ENCODE measurements at regions not wholly inside any gene's neighbourhood (a gene's known extent, or its start where the extent isn't known, plus 50 kb on each side); places are given as distances from the start of the nearest gene placed in this dataset.

DNA sequence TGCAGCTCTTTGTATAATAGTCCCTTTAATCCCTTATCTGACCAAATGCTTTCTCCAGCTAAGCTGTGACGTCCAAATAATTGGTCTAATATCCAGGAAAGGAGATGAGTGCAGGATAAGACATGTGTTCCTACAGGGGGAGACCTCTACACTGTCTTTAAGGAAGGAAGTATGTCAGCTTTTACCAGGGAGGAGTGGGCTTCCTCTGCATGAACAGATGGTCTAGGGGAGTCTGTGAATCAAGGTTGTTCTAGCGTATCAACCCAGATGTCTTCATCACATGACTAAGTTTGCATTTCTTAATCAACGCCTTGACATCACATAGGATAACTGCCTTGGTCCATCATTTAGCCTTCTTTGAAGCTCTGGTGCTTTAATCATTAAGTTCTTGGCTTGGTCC is 528.2 kb downstream of the MRPL39 start:
- Mint-ChIP-seq H3K27ac (no peak overlapping the region), H3K27me3 (ENCODE audit: insufficient read depth, low read depth, poor library complexity) (no peaks in the 10 kb centered on the region), H3K4me3 (no peak overlapping the region), H3K9me3 (peaks cover 70% of the 10 kb centered on the region), H3K36me3 (ENCODE audit: low read depth) (no peaks in the 10 kb centered on the region), H3K4me1 (no peaks in the 10 kb centered on the region)
- Histone ChIP-seq H3K27ac (ENCODE audit: low read depth) (no peak overlapping the region), H3K4me2 (no peak overlapping the region), H2AFZ (no peak overlapping the region), H3K27me3 (ENCODE audit: insufficient read depth) (no peaks in the 10 kb centered on the region), H3F3A (replicated peaks; ENCODE audit: low read depth) (no peaks in the 10 kb centered on the region), H3K36me3 (ENCODE audit: insufficient read depth) (no peaks in the 10 kb centered on the region), H3K4me1 (ENCODE audit: insufficient read depth) (no peaks in the 10 kb centered on the region), H3K9me2 (ENCODE audit: insufficient read depth) (peaks cover 4% of the 10 kb centered on the region; the same call in 1 of the 2 replicates), H4K20me1 (replicated peaks; ENCODE audit: insufficient read depth) (no peaks in the 10 kb centered on the region), H3K4me3 (no peak overlapping the region), H3K79me2 (replicated peaks; ENCODE audit: insufficient read depth) (no peaks in the 10 kb centered on the region)
- TF ChIP-seq NANOG (IDR thresholded peaks at IDR 0.05; ENCODE audit: borderline replicate concordance) (no peak), STAT1 (IDR thresholded peaks at IDR 0.05; ENCODE audit: unreplicated experiment) (no peak), EZH2phosphoT487 (IDR thresholded peaks at IDR 0.05; ENCODE audit: unreplicated experiment) (no peak), ZNF331 (CRISPR knock-in tag; IDR thresholded peaks at IDR 0.05; ENCODE audit: low read depth) (no peak), POLR2AphosphoS5 (IDR thresholded peaks at IDR 0.05; ENCODE audit: low read depth) (no peak), JUNB (IDR thresholded peaks at IDR 0.05; ENCODE audit: unreplicated experiment) (no peak)
- TF ChIP-seq, protein P1, sequence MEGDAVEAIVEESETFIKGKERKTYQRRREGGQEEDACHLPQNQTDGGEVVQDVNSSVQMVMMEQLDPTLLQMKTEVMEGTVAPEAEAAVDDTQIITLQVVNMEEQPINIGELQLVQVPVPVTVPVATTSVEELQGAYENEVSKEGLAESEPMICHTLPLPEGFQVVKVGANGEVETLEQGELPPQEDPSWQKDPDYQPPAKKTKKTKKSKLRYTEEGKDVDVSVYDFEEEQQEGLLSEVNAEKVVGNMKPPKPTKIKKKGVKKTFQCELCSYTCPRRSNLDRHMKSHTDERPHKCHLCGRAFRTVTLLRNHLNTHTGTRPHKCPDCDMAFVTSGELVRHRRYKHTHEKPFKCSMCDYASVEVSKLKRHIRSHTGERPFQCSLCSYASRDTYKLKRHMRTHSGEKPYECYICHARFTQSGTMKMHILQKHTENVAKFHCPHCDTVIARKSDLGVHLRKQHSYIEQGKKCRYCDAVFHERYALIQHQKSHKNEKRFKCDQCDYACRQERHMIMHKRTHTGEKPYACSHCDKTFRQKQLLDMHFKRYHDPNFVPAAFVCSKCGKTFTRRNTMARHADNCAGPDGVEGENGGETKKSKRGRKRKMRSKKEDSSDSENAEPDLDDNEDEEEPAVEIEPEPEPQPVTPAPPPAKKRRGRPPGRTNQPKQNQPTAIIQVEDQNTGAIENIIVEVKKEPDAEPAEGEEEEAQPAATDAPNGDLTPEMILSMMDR (conservative IDR thresholded peaks at IDR 0.05; ENCODE audit: low read depth in 2 of 2), result no peak
- TF ChIP-seq, protein P2, sequence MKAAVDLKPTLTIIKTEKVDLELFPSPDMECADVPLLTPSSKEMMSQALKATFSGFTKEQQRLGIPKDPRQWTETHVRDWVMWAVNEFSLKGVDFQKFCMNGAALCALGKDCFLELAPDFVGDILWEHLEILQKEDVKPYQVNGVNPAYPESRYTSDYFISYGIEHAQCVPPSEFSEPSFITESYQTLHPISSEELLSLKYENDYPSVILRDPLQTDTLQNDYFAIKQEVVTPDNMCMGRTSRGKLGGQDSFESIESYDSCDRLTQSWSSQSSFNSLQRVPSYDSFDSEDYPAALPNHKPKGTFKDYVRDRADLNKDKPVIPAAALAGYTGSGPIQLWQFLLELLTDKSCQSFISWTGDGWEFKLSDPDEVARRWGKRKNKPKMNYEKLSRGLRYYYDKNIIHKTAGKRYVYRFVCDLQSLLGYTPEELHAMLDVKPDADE (IDR thresholded peaks at IDR 0.05), result no peak
- ATAC-seq (no peak), DNase-seq (ENCODE audit: low spot score) (no peak)

DNA sequence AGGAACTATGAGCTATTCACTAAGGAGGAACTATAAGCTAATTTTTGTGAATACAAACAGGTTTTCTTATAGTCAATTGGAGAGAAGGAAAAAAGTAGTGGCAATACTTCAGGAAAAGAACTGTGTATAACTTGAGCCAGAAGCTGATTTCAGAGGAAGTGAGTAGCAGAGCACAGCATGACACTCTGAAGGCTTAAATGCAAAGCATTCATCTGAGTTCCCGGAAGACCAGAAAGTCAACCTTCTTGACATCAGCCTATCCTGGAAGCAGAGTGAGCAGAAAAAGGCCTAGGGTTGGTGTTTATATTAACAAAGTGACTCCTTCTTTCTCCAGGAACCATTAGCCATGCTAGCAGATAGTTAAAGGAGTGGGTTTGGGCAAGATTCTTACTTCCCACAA is 545.2 kb downstream of the MRPL39 start:
- no peaks in the 10 kb centered on the region for H3K27me3 Mint-ChIP-seq (ENCODE audit: insufficient read depth, low read depth, poor library complexity)
- TF ChIP-seq, protein P3, sequence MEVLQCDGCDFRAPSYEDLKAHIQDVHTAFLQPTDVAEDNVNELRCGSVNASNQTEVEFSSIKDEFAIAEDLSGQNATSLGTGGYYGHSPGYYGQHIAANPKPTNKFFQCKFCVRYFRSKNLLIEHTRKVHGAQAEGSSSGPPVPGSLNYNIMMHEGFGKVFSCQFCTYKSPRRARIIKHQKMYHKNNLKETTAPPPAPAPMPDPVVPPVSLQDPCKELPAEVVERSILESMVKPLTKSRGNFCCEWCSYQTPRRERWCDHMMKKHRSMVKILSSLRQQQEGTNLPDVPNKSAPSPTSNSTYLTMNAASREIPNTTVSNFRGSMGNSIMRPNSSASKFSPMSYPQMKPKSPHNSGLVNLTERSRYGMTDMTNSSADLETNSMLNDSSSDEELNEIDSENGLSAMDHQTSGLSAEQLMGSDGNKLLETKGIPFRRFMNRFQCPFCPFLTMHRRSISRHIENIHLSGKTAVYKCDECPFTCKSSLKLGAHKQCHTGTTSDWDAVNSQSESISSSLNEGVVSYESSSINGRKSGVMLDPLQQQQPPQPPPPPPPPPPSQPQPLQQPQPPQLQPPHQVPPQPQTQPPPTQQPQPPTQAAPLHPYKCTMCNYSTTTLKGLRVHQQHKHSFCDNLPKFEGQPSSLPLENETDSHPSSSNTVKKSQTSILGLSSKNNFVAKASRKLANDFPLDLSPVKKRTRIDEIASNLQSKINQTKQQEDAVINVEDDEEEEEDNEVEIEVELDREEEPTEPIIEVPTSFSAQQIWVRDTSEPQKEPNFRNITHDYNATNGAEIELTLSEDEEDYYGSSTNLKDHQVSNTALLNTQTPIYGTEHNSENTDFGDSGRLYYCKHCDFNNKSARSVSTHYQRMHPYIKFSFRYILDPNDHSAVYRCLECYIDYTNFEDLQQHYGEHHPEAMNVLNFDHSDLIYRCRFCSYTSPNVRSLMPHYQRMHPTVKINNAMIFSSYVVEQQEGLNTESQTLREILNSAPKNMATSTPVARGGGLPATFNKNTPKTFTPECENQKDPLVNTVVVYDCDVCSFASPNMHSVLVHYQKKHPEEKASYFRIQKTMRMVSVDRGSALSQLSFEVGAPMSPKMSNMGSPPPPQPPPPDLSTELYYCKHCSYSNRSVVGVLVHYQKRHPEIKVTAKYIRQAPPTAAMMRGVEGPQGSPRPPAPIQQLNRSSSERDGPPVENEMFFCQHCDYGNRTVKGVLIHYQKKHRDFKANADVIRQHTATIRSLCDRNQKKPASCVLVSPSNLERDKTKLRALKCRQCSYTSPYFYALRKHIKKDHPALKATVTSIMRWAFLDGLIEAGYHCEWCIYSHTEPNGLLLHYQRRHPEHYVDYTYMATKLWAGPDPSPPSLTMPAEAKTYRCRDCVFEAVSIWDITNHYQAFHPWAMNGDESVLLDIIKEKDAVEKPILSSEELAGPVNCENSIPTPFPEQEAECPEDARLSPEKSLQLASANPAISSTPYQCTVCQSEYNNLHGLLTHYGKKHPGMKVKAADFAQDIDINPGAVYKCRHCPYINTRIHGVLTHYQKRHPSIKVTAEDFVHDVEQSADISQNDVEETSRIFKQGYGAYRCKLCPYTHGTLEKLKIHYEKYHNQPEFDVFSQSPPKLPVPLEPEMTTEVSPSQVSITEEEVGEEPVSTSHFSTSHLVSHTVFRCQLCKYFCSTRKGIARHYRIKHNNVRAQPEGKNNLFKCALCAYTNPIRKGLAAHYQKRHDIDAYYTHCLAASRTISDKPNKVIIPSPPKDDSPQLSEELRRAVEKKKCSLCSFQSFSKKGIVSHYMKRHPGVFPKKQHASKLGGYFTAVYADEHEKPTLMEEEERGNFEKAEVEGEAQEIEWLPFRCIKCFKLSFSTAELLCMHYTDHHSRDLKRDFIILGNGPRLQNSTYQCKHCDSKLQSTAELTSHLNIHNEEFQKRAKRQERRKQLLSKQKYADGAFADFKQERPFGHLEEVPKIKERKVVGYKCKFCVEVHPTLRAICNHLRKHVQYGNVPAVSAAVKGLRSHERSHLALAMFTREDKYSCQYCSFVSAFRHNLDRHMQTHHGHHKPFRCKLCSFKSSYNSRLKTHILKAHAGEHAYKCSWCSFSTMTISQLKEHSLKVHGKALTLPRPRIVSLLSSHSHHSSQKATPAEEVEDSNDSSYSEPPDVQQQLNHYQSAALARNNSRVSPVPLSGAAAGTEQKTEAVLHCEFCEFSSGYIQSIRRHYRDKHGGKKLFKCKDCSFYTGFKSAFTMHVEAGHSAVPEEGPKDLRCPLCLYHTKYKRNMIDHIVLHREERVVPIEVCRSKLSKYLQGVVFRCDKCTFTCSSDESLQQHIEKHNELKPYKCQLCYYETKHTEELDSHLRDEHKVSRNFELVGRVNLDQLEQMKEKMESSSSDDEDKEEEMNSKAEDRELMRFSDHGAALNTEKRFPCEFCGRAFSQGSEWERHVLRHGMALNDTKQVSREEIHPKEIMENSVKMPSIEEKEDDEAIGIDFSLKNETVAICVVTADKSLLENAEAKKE (CRISPR knock-in tag; IDR thresholded peaks at IDR 0.05), result 0 out of 2 replicates have a peak, but pooled peaks have one; percentile 12
- TF ChIP-seq ZNF114 (CRISPR knock-in tag; IDR thresholded peaks at IDR 0.05), result no peak
- no peak for TF ChIP-seq POLR2AphosphoS5 (IDR thresholded peaks at IDR 0.05; ENCODE audit: low read depth)
- ATAC-seq, result peak; percentile 32; the same call in 1 of the 3 replicates
- no peaks in the 10 kb centered on the region for H4K20me1 ChIP-seq (replicated peaks; ENCODE audit: insufficient read depth)
- H3K4me1 Mint-ChIP-seq, result peaks cover 4% of the 10 kb centered on the region; the same call in 1 of the 3 replicates
- peaks cover 3% of the 10 kb centered on the region; the same call in 1 of the 2 replicates for H3K9me2 ChIP-seq (ENCODE audit: insufficient read depth)
- no peaks in the 10 kb centered on the region; the same call in 2 of the 3 replicates for H3K36me3 Mint-ChIP-seq (ENCODE audit: low read depth)
- H3K4me3 Mint-ChIP-seq, result no peak overlapping the region
- H3K4me1 ChIP-seq (ENCODE audit: insufficient read depth), result no peaks in the 10 kb centered on the region
- DNase-seq (ENCODE audit: low spot score), result peak; percentile 14
- H3K9me3 Mint-ChIP-seq, result peaks cover 74% of the 10 kb centered on the region
- H3K27me3 ChIP-seq (ENCODE audit: insufficient read depth), result no peaks in the 10 kb centered on the region
- no peak overlapping the region for H3K27ac Mint-ChIP-seq
- no peaks in the 10 kb centered on the region for H3K36me3 ChIP-seq (ENCODE audit: insufficient read depth)
- no peak overlapping the region for H3K27ac ChIP-seq (ENCODE audit: low read depth)
- H3K4me3 ChIP-seq, result no peak overlapping the region
- no peak overlapping the region for H3K4me2 ChIP-seq
- no peaks in the 10 kb centered on the region for H3K79me2 ChIP-seq (replicated peaks; ENCODE audit: insufficient read depth)
- H2AFZ ChIP-seq, result no peak overlapping the region
- no peaks in the 10 kb centered on the region for H3F3A ChIP-seq (replicated peaks; ENCODE audit: low read depth)

Measured in GM23338 (cell line).